H1 (cell line): ENCODE measurements at regions not wholly inside any gene's neighbourhood (a gene's known extent, or its start where the extent isn't known, plus 50 kb on each side); places are given as distances from the start of the nearest gene placed in this dataset.

ENCODE experiments used
- KDM5A ChIP-seq: fragments of 200-600 bp; IDR thresholded peaks from 2 replicates; pipeline ENCODE4 v1.7.1; 2012; ENCODE audit warnings: mild to moderate bottlenecking, low read length, inconsistent platforms, mixed read lengths

- TF ChIP-seq KDM5A, result no peak
- TF ChIP-seq, all 59 proteins: peak for 0
Observed at GRCh38 chr16:76748461-76749348, 442.3 kb upstream of the MON1B start (continued).
